ENCODE measurements at regions not wholly inside any gene's neighbourhood (a gene's known extent, or its start where the extent isn't known, plus 50 kb on each side); places are given as distances from the start of the nearest gene placed in this dataset.

GRCh38 chr12:75630091-75630490, 118.7 kb upstream of the KRR1 start:
- no peak overlapping the region for H3K4me2 ChIP-seq (ENCODE audit: low read length)
- H3K36me3 ChIP-seq (ENCODE audit: insufficient read depth, low read length): no peaks in the 10 kb centered on the region
- H3K9me2 ChIP-seq (ENCODE audit: insufficient read depth, low read length): no peaks in the 10 kb centered on the region
- no peak overlapping the region for H3K4me3 ChIP-seq (ENCODE audit: low read length)
- TF ChIP-seq RAD21 (conservative IDR thresholded peaks at IDR 0.05) (no peak), REST (IDR thresholded peaks at IDR 0.05; ENCODE audit: borderline replicate concordance) (no peak), MXI1 (conservative IDR thresholded peaks at IDR 0.05; ENCODE audit: poor library complexity, severe bottlenecking) (no peak), EZH2 (IDR thresholded peaks at IDR 0.05; ENCODE audit: borderline replicate concordance, insufficient read depth, low read length, poor library complexity, severe bottlenecking) (no peak), TAF1 (IDR thresholded peaks at IDR 0.05; ENCODE audit: low read depth) (no peak), SMC3 (conservative IDR thresholded peaks at IDR 0.05; ENCODE audit: poor library complexity) (no peak), EP300 (conservative IDR thresholded peaks at IDR 0.05; ENCODE audit: poor library complexity, severe bottlenecking) (no peak), POLR2AphosphoS5 (IDR thresholded peaks at IDR 0.05) (no peak), CTCF (IDR thresholded peaks at IDR 0.05; ENCODE audit: poor library complexity, severe bottlenecking) (no peak)
- no peaks in the 10 kb centered on the region for H4K20me1 ChIP-seq (ENCODE audit: insufficient read depth)
- H3K27ac ChIP-seq (ENCODE audit: low read length): no peak overlapping the region
- no peaks in the 10 kb centered on the region for H3K27me3 ChIP-seq (ENCODE audit: insufficient read depth, low read depth, low read length)
- no peaks in the 10 kb centered on the region for H3K9me3 ChIP-seq (ENCODE audit: low read length)
- no peak overlapping the region for H3K9ac ChIP-seq (ENCODE audit: low read length)
- no peak overlapping the region for H2AFZ ChIP-seq (ENCODE audit: low read depth, low read length)
- H3F3A ChIP-seq (ENCODE audit: insufficient read depth, low read length, poor library complexity, severe bottlenecking): no peaks in the 10 kb centered on the region
- no peaks in the 10 kb centered on the region for H3K79me2 ChIP-seq (replicated peaks; ENCODE audit: insufficient read depth, low read length)

GRCh38 chr12:75628916-75629315, 117.5 kb upstream of the KRR1 start:
- Histone ChIP-seq H3K27me3 (ENCODE audit: insufficient read depth, low read depth, low read length) (no peaks in the 10 kb centered on the region), H3K4me3 (ENCODE audit: low read length) (no peak overlapping the region), H3K9me2 (ENCODE audit: insufficient read depth, low read length) (no peaks in the 10 kb centered on the region), H3K79me2 (replicated peaks; ENCODE audit: insufficient read depth, low read length) (no peaks in the 10 kb centered on the region), H3K36me3 (ENCODE audit: insufficient read depth, low read length) (no peaks in the 10 kb centered on the region), H4K20me1 (ENCODE audit: insufficient read depth) (no peaks in the 10 kb centered on the region), H3K27ac (ENCODE audit: low read length) (no peak overlapping the region), H2AFZ (ENCODE audit: low read depth, low read length) (no peak overlapping the region), H3K9me3 (ENCODE audit: low read length) (no peaks in the 10 kb centered on the region), H3K9ac (ENCODE audit: low read length) (no peak overlapping the region), H3F3A (ENCODE audit: insufficient read depth, low read length, poor library complexity, severe bottlenecking) (no peaks in the 10 kb centered on the region), H3K4me2 (ENCODE audit: low read length) (no peak overlapping the region)
- TF ChIP-seq CTCF (IDR thresholded peaks at IDR 0.05; ENCODE audit: poor library complexity, severe bottlenecking): no peak
- TF ChIP-seq RAD21 (conservative IDR thresholded peaks at IDR 0.05): no peak
- no peak for TF ChIP-seq MXI1 (conservative IDR thresholded peaks at IDR 0.05; ENCODE audit: poor library complexity, severe bottlenecking)
- TF ChIP-seq SMC3 (conservative IDR thresholded peaks at IDR 0.05; ENCODE audit: poor library complexity): no peak
- TF ChIP-seq EZH2 (IDR thresholded peaks at IDR 0.05; ENCODE audit: borderline replicate concordance, insufficient read depth, low read length, poor library complexity, severe bottlenecking): no peak
- no peak for TF ChIP-seq REST (IDR thresholded peaks at IDR 0.05; ENCODE audit: borderline replicate concordance)
- no peak for TF ChIP-seq POLR2AphosphoS5 (IDR thresholded peaks at IDR 0.05)
- TF ChIP-seq EP300 (conservative IDR thresholded peaks at IDR 0.05; ENCODE audit: poor library complexity, severe bottlenecking): no peak
- no peak for TF ChIP-seq TAF1 (IDR thresholded peaks at IDR 0.05; ENCODE audit: low read depth)

Measured in neural cell (in vitro differentiated cells).